SKM-1 (cell line): ENCODE measurements at regions not wholly inside any gene's neighbourhood (a gene's known extent, or its start where the extent isn't known, plus 50 kb on each side); places are given as distances from the start of the nearest gene placed in this dataset.
A peak's percentile ranks its signal among the peaks of the same experiment; 100 is the strongest.

ENCODE experiments used
- DNase-seq: peaks from one replicate; lab custom pipeline; 2025; ENCODE audit not compliant: unreplicated experiment; lab: John Stamatoyannopoulos, UW

- DNase-seq, result peak; percentile 48
These were observed 169.9 kb upstream of the MAF start for GRCh38 chr16:79770244-79771064.

GRCh38 chr16:79769928-79770243, 169.3 kb upstream of the MAF start:
- DNase-seq, result no peak

- no peak for DNase-seq
These were observed 168.9 kb upstream of the MAF start for GRCh38 chr16:79769270-79769927.

- no peak for DNase-seq
These were observed 167.9 kb upstream of the MAF start for GRCh38 chr16:79768276-79768970.

- no peak for DNase-seq
These were observed 167.1 kb upstream of the MAF start for GRCh38 chr16:79767421-79768275.

- DNase-seq, result no peak
These were observed 165.4 kb upstream of the MAF start for GRCh38 chr16:79765901-79766394.

GRCh38 chr16:79765431-79765830, 164.9 kb upstream of the MAF start:
- DNase-seq, result no peak

- DNase-seq, result no peak
These were observed 164.0 kb upstream of the MAF start for GRCh38 chr16:79764415-79765110.

- no peak for DNase-seq
These were observed 161.7 kb upstream of the MAF start for GRCh38 chr16:79762217-79762616.

GRCh38 chr16:79758615-79759346, 158.2 kb upstream of the MAF start:
- DNase-seq, result no peak

GRCh38 chr16:79757968-79758367, 157.4 kb upstream of the MAF start:
- no peak for DNase-seq

- no peak for DNase-seq
These were observed 156.6 kb upstream of the MAF start for GRCh38 chr16:79757163-79757562.

GRCh38 chr16:79756571-79756970, 156.0 kb upstream of the MAF start:
- DNase-seq, result no peak

GRCh38 chr16:79754501-79754900, 154.0 kb upstream of the MAF start:
- DNase-seq, result no peak

GRCh38 chr16:79754081-79754480, 153.5 kb upstream of the MAF start:
- no peak for DNase-seq

GRCh38 chr16:79753286-79753685, 152.7 kb upstream of the MAF start:
- no peak for DNase-seq

GRCh38 chr16:79752396-79752795, 151.9 kb upstream of the MAF start:
- no peak for DNase-seq

GRCh38 chr16:79751471-79752184, 151.1 kb upstream of the MAF start:
- no peak for DNase-seq

GRCh38 chr16:79750311-79750710, 149.8 kb upstream of the MAF start:
- DNase-seq, result no peak
